ENCODE measurements at regions not wholly inside any gene's neighbourhood (a gene's known extent, or its start where the extent isn't known, plus 50 kb on each side); places are given as distances from the start of the nearest gene placed in this dataset.
A peak's percentile ranks its signal among the peaks of the same experiment; 100 is the strongest.
"Not testable (repeated sequence)": the region's sequence is repeated elsewhere in the genome, so short reads cannot be mapped to it uniquely, and the experiment has no call there.

- no peak for DNase-seq (ENCODE audit: low read depth in 4 of 4, low spot score in 3 of 4)
These were observed 1352.2 kb downstream of the SUCLG1 start for GRCh38 chr2:83106853-83107252.

GRCh38 chr2:83104202-83104601 lies 1354.9 kb downstream of the SUCLG1 start:
- no peak for DNase-seq (ENCODE audit: low read depth in 4 of 4, low spot score in 3 of 4)

GRCh38 chr2:83103613-83104012 lies 1355.5 kb downstream of the SUCLG1 start:
- no peak for DNase-seq (ENCODE audit: low read depth in 4 of 4, low spot score in 3 of 4)

GRCh38 chr2:83089051-83089450 lies 1370.0 kb downstream of the SUCLG1 start:
- DNase-seq (ENCODE audit: low read depth in 4 of 4, low spot score in 3 of 4) = not testable (repeated sequence)

- DNase-seq (ENCODE audit: low read depth in 4 of 4, low spot score in 3 of 4) = no peak
These were observed 1373.2 kb downstream of the SUCLG1 start for GRCh38 chr2:83085869-83086268.

- DNase-seq (ENCODE audit: low read depth in 4 of 4, low spot score in 3 of 4) = peak; percentile 21 to 51 (median 37)
These were observed 1377.0 kb downstream of the SUCLG1 start for GRCh38 chr2:83081826-83082690.

GRCh38 chr2:83079007-83079406 lies 1380.1 kb downstream of the SUCLG1 start:
- DNase-seq (ENCODE audit: low read depth in 4 of 4, low spot score in 3 of 4) = no peak

GRCh38 chr2:83072767-83073166 lies 1386.3 kb downstream of the SUCLG1 start:
- DNase-seq (ENCODE audit: low read depth in 4 of 4, low spot score in 3 of 4) = no peak

GRCh38 chr2:83071914-83072313 lies 1387.2 kb downstream of the SUCLG1 start:
- DNase-seq (ENCODE audit: low read depth in 4 of 4, low spot score in 3 of 4) = no peak

GRCh38 chr2:83071352-83071751 lies 1387.7 kb downstream of the SUCLG1 start:
- no peak for DNase-seq (ENCODE audit: low read depth in 4 of 4, low spot score in 3 of 4)

- DNase-seq (ENCODE audit: low read depth in 4 of 4, low spot score in 3 of 4) = no peak
These were observed 1389.4 kb downstream of the SUCLG1 start for GRCh38 chr2:83069724-83070123.

GRCh38 chr2:83068714-83069113 lies 1390.4 kb downstream of the SUCLG1 start:
- DNase-seq (ENCODE audit: low read depth in 4 of 4, low spot score in 3 of 4) = no peak

GRCh38 chr2:83067947-83068346 lies 1391.1 kb downstream of the SUCLG1 start:
- DNase-seq (ENCODE audit: low read depth in 4 of 4, low spot score in 3 of 4) = no peak

- no peak for DNase-seq (ENCODE audit: low read depth in 4 of 4, low spot score in 3 of 4)
These were observed 1395.1 kb downstream of the SUCLG1 start for GRCh38 chr2:83063933-83064332.

- no peak for DNase-seq (ENCODE audit: low read depth in 4 of 4, low spot score in 3 of 4)
These were observed 1395.6 kb downstream of the SUCLG1 start for GRCh38 chr2:83063511-83063910.

GRCh38 chr2:83058683-83059082 lies 1400.4 kb downstream of the SUCLG1 start:
- DNase-seq (ENCODE audit: low read depth in 4 of 4, low spot score in 3 of 4) = no peak

- peak in 2 of 4 donors; percentile 8 to 32 for DNase-seq (ENCODE audit: low read depth in 4 of 4, low spot score in 3 of 4)
These were observed 1403.6 kb downstream of the SUCLG1 start for GRCh38 chr2:83055376-83056010.

GRCh38 chr2:83054751-83055150 lies 1404.3 kb downstream of the SUCLG1 start:
- DNase-seq (ENCODE audit: low read depth in 4 of 4, low spot score in 3 of 4) = no peak

- no peak for DNase-seq (ENCODE audit: low read depth in 4 of 4, low spot score in 3 of 4)
These were observed 1407.4 kb downstream of the SUCLG1 start for GRCh38 chr2:83051538-83052170.

GRCh38 chr2:83042053-83042452 lies 1417.0 kb downstream of the SUCLG1 start:
- DNase-seq (ENCODE audit: low read depth in 4 of 4, low spot score in 3 of 4) = no peak

- no peak for DNase-seq (ENCODE audit: low read depth in 4 of 4, low spot score in 3 of 4)
These were observed 1436.4 kb downstream of the SUCLG1 start for GRCh38 chr2:83022631-83023210.

All from left renal pelvis (tissue), 4 donors.